ENCODE measurements at regions not wholly inside any gene's neighbourhood (a gene's known extent, or its start where the extent isn't known, plus 50 kb on each side); places are given as distances from the start of the nearest gene placed in this dataset.
"Not testable (repeated sequence)": the region's sequence is repeated elsewhere in the genome, so short reads cannot be mapped to it uniquely, and the experiment has no call there.

DNA sequence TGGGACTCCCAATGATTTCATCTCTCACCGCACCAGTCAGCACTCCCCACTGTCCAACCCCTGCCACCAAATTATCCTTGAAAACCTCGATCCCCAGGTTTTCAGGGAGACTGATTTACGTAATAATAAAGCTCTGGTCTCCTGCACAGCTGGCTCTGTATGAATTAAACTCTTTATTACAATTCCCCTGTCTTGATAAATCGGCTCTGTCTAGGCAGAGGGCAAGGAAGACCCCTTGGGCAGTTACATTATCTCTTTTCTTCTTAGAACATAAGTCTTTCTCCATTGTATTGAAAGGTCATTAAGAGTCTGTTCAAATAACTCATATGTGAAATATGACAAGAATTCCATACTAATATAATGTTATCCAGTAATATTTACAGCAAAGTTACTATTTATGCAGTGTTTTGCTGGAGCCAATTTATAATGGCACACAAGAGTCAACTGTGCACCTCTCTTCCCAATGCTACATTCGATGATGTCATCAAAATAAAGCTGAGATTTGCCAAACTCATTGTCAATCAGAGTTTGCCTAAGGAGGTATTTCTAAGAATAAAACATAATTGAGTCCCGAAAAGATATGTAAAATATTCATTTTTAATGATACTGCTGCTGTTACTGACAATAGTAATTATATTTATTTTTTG lies 1297.2 kb upstream of the LRRTM3 start:
- TF ChIP-seq, protein P1, sequence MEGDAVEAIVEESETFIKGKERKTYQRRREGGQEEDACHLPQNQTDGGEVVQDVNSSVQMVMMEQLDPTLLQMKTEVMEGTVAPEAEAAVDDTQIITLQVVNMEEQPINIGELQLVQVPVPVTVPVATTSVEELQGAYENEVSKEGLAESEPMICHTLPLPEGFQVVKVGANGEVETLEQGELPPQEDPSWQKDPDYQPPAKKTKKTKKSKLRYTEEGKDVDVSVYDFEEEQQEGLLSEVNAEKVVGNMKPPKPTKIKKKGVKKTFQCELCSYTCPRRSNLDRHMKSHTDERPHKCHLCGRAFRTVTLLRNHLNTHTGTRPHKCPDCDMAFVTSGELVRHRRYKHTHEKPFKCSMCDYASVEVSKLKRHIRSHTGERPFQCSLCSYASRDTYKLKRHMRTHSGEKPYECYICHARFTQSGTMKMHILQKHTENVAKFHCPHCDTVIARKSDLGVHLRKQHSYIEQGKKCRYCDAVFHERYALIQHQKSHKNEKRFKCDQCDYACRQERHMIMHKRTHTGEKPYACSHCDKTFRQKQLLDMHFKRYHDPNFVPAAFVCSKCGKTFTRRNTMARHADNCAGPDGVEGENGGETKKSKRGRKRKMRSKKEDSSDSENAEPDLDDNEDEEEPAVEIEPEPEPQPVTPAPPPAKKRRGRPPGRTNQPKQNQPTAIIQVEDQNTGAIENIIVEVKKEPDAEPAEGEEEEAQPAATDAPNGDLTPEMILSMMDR (conservative IDR thresholded peaks at IDR 0.05; ENCODE audit: control insufficient read depth, insufficient read depth, low read depth, low read length), result no peak
- H3K4me3 ChIP-seq (ENCODE audit: control insufficient read depth, low read depth, low read length), result no peak overlapping the region
- DNase-seq (ENCODE audit: low read depth), result no peak

DNA sequence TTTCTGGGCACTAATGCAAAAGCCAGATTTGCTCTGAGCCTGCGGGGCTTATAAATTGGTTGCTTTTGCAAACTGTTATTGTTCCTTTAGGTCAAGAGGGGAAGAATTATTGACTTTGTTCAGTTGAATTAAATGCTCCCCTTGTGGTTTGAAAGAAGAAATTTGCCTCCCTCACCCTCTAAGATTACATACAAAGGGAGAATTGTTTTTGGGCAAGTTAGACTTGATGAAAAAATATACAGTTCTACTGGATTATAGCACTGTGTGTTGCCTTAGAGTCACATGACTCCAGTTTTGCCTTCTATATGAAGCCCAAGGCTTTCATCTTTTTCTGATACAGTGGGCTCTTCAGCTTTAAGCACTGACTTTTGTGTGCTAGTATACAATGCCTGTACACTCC lies 1265.8 kb upstream of the LRRTM3 start:
- no peak overlapping the region for H3K4me3 ChIP-seq (ENCODE audit: control insufficient read depth, low read depth, low read length)
- DNase-seq (ENCODE audit: low read depth), result no peak
- TF ChIP-seq, protein P1 (conservative IDR thresholded peaks at IDR 0.05; ENCODE audit: control insufficient read depth, insufficient read depth, low read depth, low read length), result no peak

DNA sequence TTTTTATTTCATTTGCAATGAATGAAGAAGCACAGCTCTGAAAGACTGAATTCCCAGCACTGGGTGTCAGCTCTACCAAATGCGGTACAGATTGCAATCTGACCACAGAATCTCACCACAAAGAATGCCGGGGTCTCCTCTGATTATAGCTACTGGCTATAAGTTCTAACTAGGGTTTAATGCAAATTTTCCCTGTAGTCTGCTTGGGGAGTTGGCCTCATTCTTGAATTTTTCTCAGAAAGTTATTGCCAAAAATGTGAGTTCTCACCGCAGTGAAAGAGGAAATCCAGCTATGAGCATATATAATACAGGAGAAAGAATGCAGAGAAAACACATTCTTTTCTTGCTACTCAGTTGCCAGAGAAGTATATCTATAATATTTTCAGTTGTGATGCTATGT lies 1255.7 kb upstream of the LRRTM3 start:
- DNase-seq (ENCODE audit: low read depth), result no peak
- TF ChIP-seq, protein P1 (conservative IDR thresholded peaks at IDR 0.05; ENCODE audit: control insufficient read depth, insufficient read depth, low read depth, low read length), result no peak
- no peak overlapping the region for H3K4me3 ChIP-seq (ENCODE audit: control insufficient read depth, low read depth, low read length)

DNA sequence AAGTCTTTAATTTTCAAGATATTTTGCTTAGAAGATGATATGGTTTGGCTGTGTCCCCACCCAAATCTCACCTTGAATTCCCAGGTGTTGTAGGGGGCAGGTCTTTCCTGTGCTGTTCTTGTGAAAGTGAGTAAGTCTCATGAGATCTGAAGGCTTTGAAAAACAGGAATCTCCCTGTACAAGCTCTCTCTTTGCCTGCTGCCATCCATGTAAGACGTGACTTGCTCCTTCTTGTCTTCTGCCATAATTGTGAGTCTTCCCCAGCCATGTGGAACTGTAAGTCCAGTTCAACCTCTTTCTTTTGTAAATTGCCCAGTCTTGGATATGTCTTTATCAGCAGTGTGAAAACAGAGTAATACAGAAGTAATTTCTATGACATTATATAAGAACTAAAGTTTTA lies 1255.2 kb upstream of the LRRTM3 start:
- DNase-seq (ENCODE audit: low read depth); H3K4me3 ChIP-seq (ENCODE audit: control insufficient read depth, low read depth, low read length): not testable (repeated sequence)

DNA sequence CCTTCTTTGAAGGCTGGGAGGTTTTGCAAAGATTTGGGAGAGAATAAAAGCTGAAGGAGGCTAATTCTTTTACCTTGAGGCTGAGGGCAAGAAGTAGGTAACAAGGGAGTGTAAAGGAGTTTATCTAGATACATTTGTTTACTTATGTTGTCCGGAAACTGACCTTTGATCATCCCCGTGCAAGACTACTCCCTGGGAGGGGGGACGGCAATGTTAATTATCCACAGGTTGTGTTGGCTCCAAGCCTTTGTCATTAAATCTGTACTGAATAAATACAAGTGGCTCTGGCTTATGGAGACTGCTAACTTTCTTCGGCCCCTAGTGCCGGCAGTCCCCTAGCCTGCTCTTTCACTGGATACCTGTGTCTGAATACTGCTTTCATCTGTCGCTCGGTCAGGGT lies 1250.6 kb upstream of the LRRTM3 start:
- no peak for DNase-seq (ENCODE audit: low read depth)

DNA sequence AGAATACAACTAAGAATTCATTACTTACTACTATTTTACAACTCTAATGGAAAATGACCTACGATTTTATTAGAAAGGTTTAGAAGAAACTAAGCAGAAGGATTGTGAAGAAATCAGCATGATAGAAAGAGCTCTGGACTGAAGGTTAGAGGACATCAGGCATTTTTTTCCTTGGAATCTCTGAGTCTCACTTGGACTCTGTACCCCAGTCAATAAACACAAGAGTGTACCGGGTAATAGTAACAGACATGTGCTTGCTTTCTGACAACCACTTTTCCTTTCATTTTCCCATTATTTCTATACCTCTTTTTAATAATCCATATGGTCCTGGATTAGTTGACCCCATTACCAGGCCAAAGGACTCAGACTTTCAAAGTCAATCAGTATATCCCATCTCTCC lies 1240.9 kb upstream of the LRRTM3 start:
- TF ChIP-seq, protein P1 (conservative IDR thresholded peaks at IDR 0.05; ENCODE audit: control insufficient read depth, insufficient read depth, low read depth, low read length), result no peak
- DNase-seq (ENCODE audit: low read depth), result no peak
- H3K4me3 ChIP-seq (ENCODE audit: control insufficient read depth, low read depth, low read length), result no peak overlapping the region

More for the DNA sequence above, 1250.6 kb upstream of the LRRTM3 start:
- no peak overlapping the region for H3K4me3 ChIP-seq (ENCODE audit: control insufficient read depth, low read depth, low read length)
- TF ChIP-seq, protein P1 (conservative IDR thresholded peaks at IDR 0.05; ENCODE audit: control insufficient read depth, insufficient read depth, low read depth, low read length), result no peak

DNA sequence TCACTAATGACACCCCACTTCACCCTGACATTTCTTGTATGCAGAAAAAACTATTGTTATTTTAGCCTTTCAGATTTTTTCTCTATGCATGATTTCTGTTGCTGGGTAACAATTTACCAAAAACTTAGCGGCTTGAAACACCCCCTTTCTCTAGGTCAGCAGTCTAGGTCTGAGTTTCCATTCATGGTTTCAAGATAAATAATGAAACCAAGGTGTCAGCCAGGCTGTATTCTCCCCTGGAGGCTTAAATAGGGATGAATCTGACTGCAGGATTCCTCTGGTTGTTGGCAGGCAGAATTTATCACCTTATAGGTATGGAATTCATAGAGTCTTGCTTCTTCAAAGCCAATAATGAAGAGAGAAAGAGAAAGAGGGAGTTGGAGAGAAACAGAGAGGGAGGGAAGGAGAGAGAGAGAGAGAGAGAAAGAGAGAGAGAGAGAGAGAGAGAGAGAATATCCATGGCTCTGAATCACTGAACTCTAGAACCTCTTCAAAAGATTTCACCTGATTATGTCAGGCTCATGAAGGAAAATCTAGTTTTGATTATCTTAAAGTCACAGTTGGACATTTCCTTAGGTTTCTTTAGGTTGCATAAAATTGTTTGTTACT lies 1224.6 kb upstream of the LRRTM3 start:
- TF ChIP-seq, protein P1 (conservative IDR thresholded peaks at IDR 0.05; ENCODE audit: control insufficient read depth, insufficient read depth, low read depth, low read length), result no peak
- no peak for DNase-seq (ENCODE audit: low read depth)
- no peak overlapping the region for H3K4me3 ChIP-seq (ENCODE audit: control insufficient read depth, low read depth, low read length)

Measured in fibroblast of mammary gland (primary cell).